Esophagus muscularis mucosa (tissue), 4 donors: ENCODE measurements at regions not wholly inside any gene's neighbourhood (a gene's known extent, or its start where the extent isn't known, plus 50 kb on each side); places are given as distances from the start of the nearest gene placed in this dataset.

Source experiments
- DNase-seq: peaks from one replicate; pipeline ENCODE4 v3.0.0-alpha.2; 2017; ENCODE audit errors: extremely low spot score
- H3K27ac ChIP-seq, 4 donors: fragments of 200-600 bp; sonication (generic); replicated peaks in 1 of 4; 1 replicate in 3 of 4; 2 replicates in 1 of 4; pipeline ENCODE4 v1.5.1; 2016 to 2019; ENCODE audit warnings: mild to moderate bottlenecking in 1 of 4
- H3K27me3 ChIP-seq, 4 donors: fragments of 200-600 bp; sonication (generic); one replicate each; pipeline versions ENCODE4 v1.5.1 to v1.6.0; 2016 to 2019
- H3K36me3 ChIP-seq, 4 donors: fragments of 200-600 bp; sonication (generic); one replicate each; pipeline ENCODE4 v1.5.1; 2016 to 2019
- H3K4me1 ChIP-seq, 4 donors: fragments of 200-600 bp; sonication (generic); one replicate each; pipeline ENCODE4 v1.5.1; 2016 to 2019
- H3K4me3 ChIP-seq, 4 donors: fragments of 200-600 bp; sonication (generic); 1 replicate in 2 of 4; 2 replicates in 2 of 4; pipeline ENCODE4 v1.5.1; 2016 to 2019; ENCODE audit warnings: mild to moderate bottlenecking in 4 of 4, moderate library complexity in 1 of 4
- H3K9me3 ChIP-seq, 4 donors: fragments of 200-600 bp; sonication (generic); 1 replicate in 3 of 4; 2 replicates in 1 of 4; pipeline ENCODE4 v1.5.1; 2016 to 2019
- CTCF ChIP-seq, 3 experiments: fragments of 200-600 bp in 2 of 3; fragments of 450-650 bp in 1 of 3; sonication (generic) in 2 of 3; IDR thresholded peaks; one replicate each; pipeline ENCODE4 v1.5.1; 2017 to 2019; ENCODE audit warnings: antibody characterized with exemption in 3 of 3, mild to moderate bottlenecking in 2 of 3, moderate library complexity in 1 of 3
- EP300 ChIP-seq: sonication (generic); formaldehyde crosslinking; IDR thresholded peaks from one replicate; pipeline ENCODE4 v1.6.1; 2017; ENCODE audit warnings: antibody characterized with exemption
- POLR2A ChIP-seq: fragments of 450-650 bp; IDR thresholded peaks from one replicate; pipeline ENCODE4 v1.6.1; 2017; ENCODE audit warnings: antibody characterized with exemption, moderate library complexity, mild to moderate bottlenecking, low read depth
- POLR2AphosphoS5 ChIP-seq, 2 donors: sonication (generic); formaldehyde crosslinking; IDR thresholded peaks; one replicate each; pipeline ENCODE4 v1.6.1; 2017; ENCODE audit warnings: antibody characterized with exemption in 2 of 2
- WGBS: methylation state at CpG from one replicate; pipeline ENCODE4 v1.1.5; 2018; 5-methylcytosine and 5-hydroxymethylcytosine counted together
- intact Hi-C: fragments of 100-400 bp; cut with DNase I; formaldehyde crosslinking; loops from one replicate; pipeline ENCODE4 v1.15.1; 2023

- no peak overlapping the region for H3K27ac ChIP-seq
- H3K9me3 ChIP-seq = no peaks in the 10 kb centered on the region
- TF ChIP-seq CTCF (IDR thresholded peaks at IDR 0.05) = no peak
- no peak for TF ChIP-seq POLR2AphosphoS5 (IDR thresholded peaks at IDR 0.05)
- TF ChIP-seq EP300 = no peak
- no peak for TF ChIP-seq POLR2A
- no peak overlapping the region for H3K4me3 ChIP-seq
- no peaks in the 10 kb centered on the region for H3K4me1 ChIP-seq
- intact Hi-C loops = no loop called here
- H3K36me3 ChIP-seq = no peaks in the 10 kb centered on the region
- DNase-seq = no peak
- WGBS = 86% methylated on average over 4 of the region's 5 CpGs
- no peaks in the 10 kb centered on the region for H3K27me3 ChIP-seq
These were observed 145.4 kb downstream of the LMO4 start for GRCh38 chr1:87474098-87474497.

GRCh38 chr1:87478231-87478630 is 149.6 kb downstream of the LMO4 start:
- no peaks in the 10 kb centered on the region for H3K9me3 ChIP-seq
- intact Hi-C loops = no loop called here
- no peaks in the 10 kb centered on the region for H3K36me3 ChIP-seq
- no peaks in the 10 kb centered on the region for H3K4me1 ChIP-seq
- no peak overlapping the region for H3K27ac ChIP-seq
- 64% methylated on average over 3 of the region's 3 CpGs for WGBS
- no peaks in the 10 kb centered on the region for H3K27me3 ChIP-seq
- DNase-seq = no peak
- no peak for TF ChIP-seq EP300
- TF ChIP-seq CTCF (IDR thresholded peaks at IDR 0.05) = no peak
- TF ChIP-seq POLR2A = no peak
- no peak for TF ChIP-seq POLR2AphosphoS5 (IDR thresholded peaks at IDR 0.05)
- H3K4me3 ChIP-seq = no peak overlapping the region

GRCh38 chr1:87495147-87495546 is 166.5 kb downstream of the LMO4 start:
- TF ChIP-seq EP300 (no peak), POLR2AphosphoS5 (IDR thresholded peaks at IDR 0.05) (no peak), CTCF (IDR thresholded peaks at IDR 0.05) (no peak), POLR2A (no peak)
- no peaks in the 10 kb centered on the region for H3K27me3 ChIP-seq
- 99% methylated on average over 3 of the region's 3 CpGs for WGBS
- peaks cover 0 to 15% (median 2%) of the 10 kb centered on the region in 4 donors for H3K4me1 ChIP-seq
- no peak overlapping the region for H3K4me3 ChIP-seq
- H3K36me3 ChIP-seq = no peaks in the 10 kb centered on the region
- H3K27ac ChIP-seq = no peak overlapping the region
- intact Hi-C loops = no loop called here
- no peaks in the 10 kb centered on the region for H3K9me3 ChIP-seq
- no peak for DNase-seq

- intact Hi-C loops = no loop called here
- peak overlapping the region; percentile 30 to 44 (median 38) for H3K4me3 ChIP-seq
- DNase-seq = no peak
- peaks cover 0 to 15% (median 2%) of the 10 kb centered on the region in 4 donors for H3K4me1 ChIP-seq
- no peaks in the 10 kb centered on the region for H3K36me3 ChIP-seq
- TF ChIP-seq POLR2A = no peak
- TF ChIP-seq EP300 = no peak
- TF ChIP-seq CTCF (IDR thresholded peaks at IDR 0.05) = no peak
- TF ChIP-seq POLR2AphosphoS5 (IDR thresholded peaks at IDR 0.05) = no peak
- WGBS = 75% methylated on average over 6 of the region's 6 CpGs
- peak overlapping the region; percentile 40 to 65 (median 58) for H3K27ac ChIP-seq
- no peaks in the 10 kb centered on the region for H3K27me3 ChIP-seq
- H3K9me3 ChIP-seq = no peaks in the 10 kb centered on the region
These were observed 167.2 kb downstream of the LMO4 start for GRCh38 chr1:87495870-87496269.
